GM21528 (cell line): ENCODE measurements at regions not wholly inside any gene's neighbourhood (a gene's known extent, or its start where the extent isn't known, plus 50 kb on each side); places are given as distances from the start of the nearest gene placed in this dataset.
"Not testable (repeated sequence)": the region's sequence is repeated elsewhere in the genome, so short reads cannot be mapped to it uniquely, and the experiment has no call there.

ENCODE experiments used
- ATAC-seq: cut with Tn5 transposase; IDR thresholded peaks from one replicate; pipeline ENCODE4 v1.9.1; 2021; ENCODE audit warnings: mild to moderate bottlenecking, moderate library complexity; ENCODE audit not compliant: unreplicated experiment, low FRiP score

GRCh38 chr20:23299673-23300050 is 50.9 kb upstream of the NXT1 start:
- no peak for ATAC-seq

DNA sequence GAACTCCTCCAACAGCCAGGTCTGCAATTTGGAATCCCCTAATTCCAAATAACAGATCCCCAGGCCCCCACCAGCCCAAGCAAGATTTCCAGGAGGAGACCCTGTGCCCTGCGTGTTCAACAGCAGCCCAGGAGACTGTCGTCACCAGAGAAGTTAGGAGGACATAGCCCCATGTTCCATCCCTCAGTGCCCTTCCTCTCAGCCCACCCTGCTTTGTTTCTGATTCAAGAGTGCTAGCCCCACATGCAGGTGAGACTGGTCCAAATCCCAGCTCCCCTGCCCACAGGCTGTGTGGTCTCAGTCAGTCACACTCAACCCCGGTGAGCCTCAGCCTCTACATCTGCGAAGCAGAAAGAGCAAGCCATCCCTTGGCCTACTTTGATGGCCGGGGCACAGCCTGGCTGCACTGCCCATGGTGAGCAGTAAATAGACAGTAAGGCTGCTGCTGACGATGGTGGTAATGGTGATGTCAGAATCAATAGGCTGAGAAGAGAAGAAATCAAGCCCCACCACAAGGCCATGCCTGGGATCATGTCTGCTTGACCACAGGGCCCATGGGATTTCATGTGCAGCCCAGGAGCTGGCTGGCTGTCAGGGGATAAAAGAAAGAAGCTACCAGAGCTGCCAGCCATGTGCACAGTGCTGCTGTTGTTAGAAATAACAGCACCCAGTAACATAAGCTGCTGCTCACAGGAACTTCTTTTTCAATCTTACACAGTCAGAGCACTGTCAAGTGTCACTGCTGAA is 51.5 kb upstream of the NXT1 start:
- no peak for ATAC-seq

- ATAC-seq: no peak
These were observed 52.4 kb upstream of the NXT1 start for GRCh38 chr20:23298155-23298554.

GRCh38 chr20:23296841-23297701 is 53.5 kb upstream of the NXT1 start:
- ATAC-seq: no peak

DNA sequence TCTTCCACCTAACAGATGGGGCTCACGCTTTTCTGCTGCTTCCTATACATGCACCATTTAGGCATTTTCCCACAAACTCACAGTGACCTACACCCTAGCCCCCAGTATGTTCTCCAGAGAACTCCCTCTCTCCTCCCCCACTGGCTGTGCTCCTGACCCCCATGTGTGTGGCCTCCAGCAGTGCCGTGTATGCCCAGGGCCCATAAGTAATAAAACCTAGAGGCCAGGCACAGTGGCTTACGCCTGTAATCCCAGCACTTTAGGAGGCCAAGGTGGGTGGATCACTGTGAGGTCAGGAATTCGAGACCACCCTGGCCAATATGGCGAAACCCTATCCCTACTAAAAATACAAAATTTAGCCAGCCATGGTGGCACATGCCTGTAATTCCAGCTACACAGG is 54.7 kb upstream of the NXT1 start:
- no peak for ATAC-seq

DNA sequence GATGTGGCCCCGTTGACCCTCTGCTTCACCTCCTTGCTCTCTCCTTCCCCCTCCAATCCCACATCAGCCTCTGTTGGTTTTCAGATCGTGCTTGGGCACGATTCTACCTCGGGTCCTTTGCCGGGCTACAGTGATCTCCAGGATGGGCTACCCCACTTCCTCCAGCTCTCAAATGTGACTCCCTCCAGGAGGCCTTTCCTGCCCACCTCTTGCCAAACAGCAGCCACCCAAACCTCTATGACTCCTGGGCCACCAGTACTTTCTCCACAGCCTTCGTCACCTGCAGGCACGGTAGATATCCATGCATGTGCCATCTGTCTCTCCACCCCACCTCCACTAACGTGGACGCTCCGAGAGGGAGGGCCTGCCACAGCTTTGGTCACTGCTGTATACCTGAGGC is 55.9 kb upstream of the NXT1 start:
- no peak for ATAC-seq

DNA sequence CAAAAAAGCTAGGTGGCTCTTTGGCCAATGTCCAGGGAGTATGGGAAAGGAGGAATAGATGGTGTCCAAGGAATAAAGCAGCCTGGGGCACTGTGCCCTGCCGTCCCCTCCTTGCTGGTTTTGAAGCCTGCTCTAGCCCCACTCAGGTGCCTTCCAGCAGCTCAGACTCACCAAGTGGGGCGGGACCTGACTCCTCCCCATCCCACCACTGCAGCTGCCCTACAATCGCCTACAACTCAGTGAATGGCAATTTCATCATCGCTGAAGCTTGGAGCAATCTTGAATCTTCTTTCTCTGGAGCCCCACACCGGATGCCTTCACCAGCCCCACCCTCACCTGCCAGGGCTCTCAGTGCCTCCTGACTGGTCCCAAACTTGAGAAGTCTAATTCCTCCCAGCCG is 56.4 kb upstream of the NXT1 start:
- ATAC-seq: no peak

- no peak for ATAC-seq
These were observed 56.9 kb upstream of the NXT1 start for GRCh38 chr20:23293689-23294088.

DNA sequence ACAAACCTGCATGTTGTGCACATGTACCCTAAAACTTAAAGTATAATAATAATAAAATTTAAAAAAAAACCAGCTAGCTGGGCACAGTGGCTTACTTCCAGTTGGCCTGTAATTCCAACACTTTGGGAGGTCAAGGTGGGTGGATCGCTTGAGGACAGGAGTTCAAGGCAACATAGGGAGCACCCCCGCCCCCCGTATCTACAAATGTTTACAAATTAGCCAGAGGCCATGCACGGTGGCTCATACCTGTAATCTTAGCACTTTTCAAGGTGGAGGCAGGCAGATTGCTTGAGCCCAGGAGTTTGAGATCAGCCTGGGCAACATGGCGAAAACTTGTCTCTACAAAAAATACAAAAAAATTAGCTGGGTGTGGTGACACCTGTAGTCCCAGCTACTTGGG is 58.3 kb upstream of the NXT1 start:
- ATAC-seq: not testable (repeated sequence)

- no peak for ATAC-seq
These were observed 58.9 kb upstream of the NXT1 start for GRCh38 chr20:23291575-23292240.

DNA sequence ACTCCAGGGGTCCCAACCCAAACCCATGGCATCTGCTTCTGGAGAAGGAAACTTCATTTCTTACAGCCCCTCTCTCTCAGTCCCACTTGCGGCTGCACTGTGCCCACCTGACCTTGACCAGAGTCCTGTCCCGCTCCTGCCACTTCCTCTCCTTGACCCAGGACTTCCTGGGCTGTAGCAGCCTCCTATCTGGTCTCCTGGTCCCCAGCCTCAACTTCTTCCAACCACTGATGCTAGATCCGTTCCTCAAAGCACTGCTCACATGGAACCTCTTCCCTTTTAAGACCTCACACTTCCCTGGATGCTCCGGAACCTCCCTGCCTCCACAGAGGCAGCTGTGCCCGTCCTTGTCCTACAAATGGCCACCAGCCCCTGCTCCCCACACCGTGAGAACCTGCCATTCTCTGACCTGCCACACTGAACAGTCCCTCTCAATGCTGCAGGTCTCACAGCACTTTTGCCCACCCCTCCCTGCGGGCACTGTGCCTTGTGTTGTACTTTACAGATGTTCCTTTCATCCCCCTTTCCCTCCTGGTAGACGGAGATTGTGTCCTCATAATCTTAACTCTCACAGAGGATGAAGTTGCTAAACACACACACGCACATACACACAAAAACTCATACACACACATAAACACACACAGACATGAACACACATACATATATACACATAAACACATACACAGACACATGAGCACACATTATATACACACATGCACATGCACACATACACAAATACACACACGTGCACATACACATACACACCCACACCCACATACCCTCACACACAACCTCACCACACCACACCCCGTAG is 59.6 kb upstream of the NXT1 start:
- no peak for ATAC-seq

GRCh38 chr20:23289724-23290395 is 60.7 kb upstream of the NXT1 start:
- ATAC-seq: no peak

DNA sequence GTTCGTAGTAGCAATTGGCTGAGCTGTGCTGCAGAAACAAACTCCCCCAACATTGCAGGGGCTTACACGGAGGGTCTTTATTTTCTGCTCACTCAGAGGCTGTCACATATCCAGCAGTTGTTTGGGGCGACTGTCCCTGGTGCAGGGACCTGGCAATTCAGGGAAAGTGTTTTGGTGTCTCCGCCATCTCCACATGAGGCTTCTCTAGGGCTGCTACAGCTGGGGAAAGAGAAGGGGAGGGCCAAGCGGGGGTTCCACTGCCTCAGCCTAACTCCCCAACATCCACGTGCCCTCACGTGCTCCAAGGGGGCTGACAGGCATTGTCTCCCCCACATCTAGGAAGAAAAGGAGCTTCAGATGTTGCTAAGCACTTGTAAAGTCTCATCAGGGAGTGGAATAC is 61.3 kb upstream of the NXT1 start:
- ATAC-seq: no peak

DNA sequence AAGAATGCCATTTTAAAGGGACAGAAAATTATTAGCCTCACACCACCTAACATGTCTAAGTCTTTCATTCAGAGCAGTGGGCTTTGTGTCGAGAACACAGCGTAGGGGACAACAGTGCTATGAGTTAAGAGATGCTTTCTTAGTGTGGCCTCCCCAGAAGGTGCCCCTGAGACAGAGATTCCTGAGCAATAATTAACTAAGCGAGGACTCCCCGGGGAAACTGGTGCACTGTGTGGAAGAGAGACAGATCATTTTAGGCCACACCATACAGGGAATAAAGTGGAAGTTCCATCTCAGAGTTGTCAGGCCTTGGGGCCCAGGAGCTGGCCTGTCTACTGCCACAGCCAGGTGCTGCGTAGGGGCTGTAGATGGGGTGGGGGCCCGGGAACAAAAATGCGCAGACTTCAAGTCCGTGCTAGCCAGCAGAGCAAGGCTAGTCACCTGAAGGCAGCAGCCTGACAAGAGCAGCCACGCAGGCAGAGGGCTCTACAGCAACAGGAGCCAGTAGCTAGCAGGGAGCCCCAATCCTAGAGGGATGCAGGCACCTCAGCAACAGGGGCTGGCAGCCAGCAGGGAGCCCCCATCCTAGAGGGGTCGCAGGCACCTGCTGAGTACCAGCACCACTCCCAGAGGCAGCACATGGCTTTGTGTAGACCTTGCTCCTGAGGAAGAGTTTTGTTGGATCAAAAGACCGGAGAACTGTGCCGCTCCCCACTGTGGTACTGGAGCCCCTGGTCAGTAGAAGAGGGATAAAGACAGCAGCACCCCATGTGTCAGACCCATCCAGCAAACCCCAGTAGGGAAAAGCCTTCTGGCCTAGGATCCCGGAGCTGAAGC is 63.0 kb upstream of the NXT1 start:
- no peak for ATAC-seq

DNA sequence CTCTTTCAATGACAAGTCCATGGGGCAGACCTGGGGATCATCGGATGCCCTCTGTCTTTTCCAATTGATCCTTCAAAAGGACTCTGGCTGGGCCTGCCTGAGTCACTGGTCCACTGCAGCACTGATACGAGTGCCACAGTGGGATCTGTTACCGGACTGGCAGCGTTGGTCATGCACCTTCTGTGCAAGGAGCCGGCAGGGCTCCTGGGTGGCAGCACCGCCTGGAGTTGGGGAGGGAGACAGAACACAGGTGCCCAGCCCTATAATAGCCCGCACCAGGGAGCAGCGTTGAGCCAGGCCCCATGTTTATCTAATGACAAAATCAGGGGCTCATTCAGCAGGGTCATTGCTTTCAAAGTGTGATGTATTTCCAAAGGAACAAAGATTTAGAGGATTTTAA is 64.2 kb upstream of the NXT1 start:
- no peak for ATAC-seq

DNA sequence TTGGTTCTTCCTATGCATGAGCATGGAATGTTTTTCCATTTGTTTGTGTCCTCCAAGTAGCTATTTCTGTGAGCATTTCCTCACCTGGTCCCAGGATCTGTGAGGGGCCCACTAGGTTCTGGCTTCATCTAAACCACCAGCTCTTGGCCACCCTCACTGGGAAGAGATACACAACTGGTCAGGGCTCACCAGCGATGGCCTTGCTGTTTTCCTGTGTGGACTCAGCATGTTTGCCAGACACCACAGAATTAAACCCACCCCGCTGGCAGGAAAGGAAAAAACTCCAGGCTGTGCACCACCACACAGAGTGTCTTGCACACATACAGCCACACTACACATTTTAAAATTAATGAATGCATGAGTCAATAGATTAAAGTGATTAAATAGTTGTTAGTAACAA is 65.1 kb upstream of the NXT1 start:
- ATAC-seq: no peak

GRCh38 chr20:23284009-23284408 is 66.6 kb upstream of the NXT1 start:
- no peak for ATAC-seq

DNA sequence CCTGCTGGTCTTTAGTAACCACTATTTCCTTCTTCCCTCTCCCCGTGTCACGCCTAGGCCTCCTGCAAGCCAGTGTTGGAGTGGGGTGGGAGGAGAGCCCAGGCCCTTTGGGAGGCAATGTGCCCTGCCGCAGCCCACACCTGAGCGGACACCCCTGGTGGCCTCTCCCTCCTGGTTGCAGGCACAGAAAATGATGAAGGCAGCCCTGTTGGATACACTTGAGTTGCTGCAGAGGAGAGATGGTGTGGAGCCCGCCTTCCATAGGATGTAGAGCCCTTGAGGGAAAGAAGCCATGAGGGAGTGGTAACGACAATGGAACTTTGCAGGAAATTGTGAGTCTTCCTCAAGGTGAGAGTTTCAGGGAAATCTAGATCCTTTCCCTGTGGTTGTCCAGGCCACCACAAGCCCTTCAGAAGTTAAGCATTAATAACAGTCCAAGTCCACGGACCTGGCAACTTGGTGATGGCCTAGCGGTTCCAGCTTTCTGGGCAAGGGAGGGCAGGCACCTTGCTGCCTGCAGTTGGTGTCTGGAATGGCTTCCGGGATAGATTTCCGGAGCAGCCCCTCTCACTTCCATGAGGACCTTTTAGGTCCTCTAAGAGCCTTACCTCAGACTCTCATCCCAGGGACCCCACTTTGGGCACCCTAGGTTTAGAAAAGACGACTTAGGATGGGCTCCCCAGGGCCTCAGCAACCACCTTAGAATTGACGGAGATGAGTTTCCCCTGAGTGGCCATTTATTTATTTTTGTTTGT is 67.3 kb upstream of the NXT1 start:
- ATAC-seq: no peak

DNA sequence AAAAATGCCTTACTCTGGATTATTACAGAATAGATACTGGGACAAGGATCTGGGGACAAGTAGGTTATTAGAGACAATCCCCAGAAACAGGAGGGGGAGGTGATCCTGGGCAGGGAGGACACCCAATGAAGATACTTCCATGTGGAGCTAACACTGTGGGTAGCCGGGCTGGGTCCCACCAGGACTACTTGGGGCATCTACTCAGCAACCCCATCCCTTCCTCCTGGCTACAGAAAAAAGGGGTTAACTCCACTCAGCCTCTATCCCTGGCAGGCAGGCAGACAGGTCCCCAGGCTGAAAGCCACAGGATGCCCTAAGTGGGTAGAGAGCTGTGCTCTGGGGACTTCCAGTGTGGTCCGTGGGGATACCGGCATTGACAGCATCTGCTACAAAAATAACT is 68.0 kb upstream of the NXT1 start:
- ATAC-seq: no peak
